ENCODE measurements at regions not wholly inside any gene's neighbourhood (a gene's known extent, or its start where the extent isn't known, plus 50 kb on each side); places are given as distances from the start of the nearest gene placed in this dataset.

- H3K9me3 ChIP-seq = no peaks in the 10 kb centered on the region
- DNase-seq = no peak
- H3K79me2 ChIP-seq (ENCODE audit: insufficient read depth) = no peaks in the 10 kb centered on the region
- H3K27ac ChIP-seq (ENCODE audit: low read depth in 2 of 2, low read length in 1 of 2) = peak overlapping the region in 1 of 2 experiments; percentile 51; a peak in 2 of 4 replicates
- no peaks in the 10 kb centered on the region for H3K36me3 ChIP-seq (replicated peaks in 1 of 2; ENCODE audit: control insufficient read depth in 1 of 2, insufficient read depth in 2 of 2, low read length in 1 of 2)
- CTCF ChIA-PET = no interaction called here
- WGBS (ENCODE audit: low lambda C conversion rate) = 85% methylated on average over 1 of the region's 1 CpG
- H2AFZ ChIP-seq (ENCODE audit: low read depth) = no peak overlapping the region
- POLR2A ChIA-PET = no interaction called here
- peaks cover 8% of the 10 kb centered on the region for H3F3A ChIP-seq (replicated peaks; ENCODE audit: insufficient read depth)
- no peaks in the 10 kb centered on the region for H3K9me2 ChIP-seq
- no peak overlapping the region for H3K4me3 ChIP-seq (ENCODE audit: low read depth in 2 of 2, low read length in 1 of 2)
- H4K20me1 ChIP-seq (ENCODE audit: insufficient read depth) = no peaks in the 10 kb centered on the region
- no peak overlapping the region for H3K9ac ChIP-seq
- no peak overlapping the region for H3K4me2 ChIP-seq
- TF ChIP-seq POLR2AphosphoS5 (IDR thresholded peaks at IDR 0.05; ENCODE audit: low read depth, low read length) = no peak
- TF ChIP-seq JUND (IDR thresholded peaks at IDR 0.05) = peak; percentile 52
- TF ChIP-seq RCOR1 (IDR thresholded peaks at IDR 0.05; ENCODE audit: low read length) = no peak
- 0 out of 2 replicates have a peak, but pooled peaks have one; percentile 13 for TF ChIP-seq NFIC (IDR thresholded peaks at IDR 0.05; ENCODE audit: borderline replicate concordance)
- peak; percentile 69; the same call in 1 of the 2 replicates for TF ChIP-seq FOSL2 (IDR thresholded peaks at IDR 0.05; ENCODE audit: borderline replicate concordance, low read depth)
- TF ChIP-seq EP300 (IDR thresholded peaks at IDR 0.05; ENCODE audit: borderline replicate concordance in 1 of 2, low read depth in 1 of 2, low read length in 1 of 2) = peak in 1 of 2 experiments; percentile 29; a peak in 1 of 4 replicates
- H3K27me3 ChIP-seq (ENCODE audit: insufficient read depth) = no peaks in the 10 kb centered on the region
- no peaks in the 10 kb centered on the region for H3K4me1 ChIP-seq (ENCODE audit: control insufficient read depth in 1 of 2, insufficient read depth in 2 of 2, low read depth in 1 of 2, low read length in 1 of 2)
Observed at GRCh38 chr4:19381068-19381467, 870.6 kb upstream of the SLIT2 start.

- peaks cover 8% of the 10 kb centered on the region for H3F3A ChIP-seq (replicated peaks; ENCODE audit: insufficient read depth)
- no peaks in the 10 kb centered on the region for H4K20me1 ChIP-seq (ENCODE audit: insufficient read depth)
- no peaks in the 10 kb centered on the region for H3K79me2 ChIP-seq (ENCODE audit: insufficient read depth)
- no peak overlapping the region for H3K4me3 ChIP-seq (ENCODE audit: low read depth in 2 of 2, low read length in 1 of 2)
- CTCF ChIA-PET = no interaction called here
- H3K27me3 ChIP-seq (ENCODE audit: insufficient read depth) = no peaks in the 10 kb centered on the region
- H3K9me3 ChIP-seq = no peaks in the 10 kb centered on the region
- H3K4me1 ChIP-seq (ENCODE audit: control insufficient read depth in 1 of 2, insufficient read depth in 2 of 2, low read depth in 1 of 2, low read length in 1 of 2) = no peaks in the 10 kb centered on the region
- H2AFZ ChIP-seq (ENCODE audit: low read depth) = no peak overlapping the region
- peak overlapping the region in 1 of 2 experiments; percentile 51; a peak in 2 of 4 replicates for H3K27ac ChIP-seq (ENCODE audit: low read depth in 2 of 2, low read length in 1 of 2)
- H3K36me3 ChIP-seq (replicated peaks in 1 of 2; ENCODE audit: control insufficient read depth in 1 of 2, insufficient read depth in 2 of 2, low read length in 1 of 2) = no peaks in the 10 kb centered on the region
- H3K9me2 ChIP-seq = no peaks in the 10 kb centered on the region
- H3K4me2 ChIP-seq = no peak overlapping the region
- H3K9ac ChIP-seq = no peak overlapping the region
- POLR2A ChIA-PET = no interaction called here
- whole genome bisulfite sequencing (ENCODE audit: low lambda C conversion rate) = 67% methylated on average over 2 of the region's 2 CpGs
- no peak for DNase-seq
- TF ChIP-seq FOSL2 (IDR thresholded peaks at IDR 0.05; ENCODE audit: borderline replicate concordance, low read depth) = no peak
- no peak for TF ChIP-seq POLR2AphosphoS5 (IDR thresholded peaks at IDR 0.05; ENCODE audit: low read depth, low read length)
- TF ChIP-seq FOXJ3 (CRISPR knock-in tag; IDR thresholded peaks at IDR 0.05) = no peak
- TF ChIP-seq TCF12 (IDR thresholded peaks at IDR 0.05) = no peak
Observed at GRCh38 chr4:19380600-19380999, 871.1 kb upstream of the SLIT2 start.

- Histone ChIP-seq H3K9me2 (no peaks in the 10 kb centered on the region), H3K9me3 (no peaks in the 10 kb centered on the region), H3K27me3 (ENCODE audit: insufficient read depth) (no peaks in the 10 kb centered on the region), H3K4me3 (ENCODE audit: low read depth in 2 of 2, low read length in 1 of 2) (no peak overlapping the region), H3K4me1 (ENCODE audit: control insufficient read depth in 1 of 2, insufficient read depth in 2 of 2, low read depth in 1 of 2, low read length in 1 of 2) (no peaks in the 10 kb centered on the region; a peak in 1 of 4 replicates), H4K20me1 (ENCODE audit: insufficient read depth) (no peaks in the 10 kb centered on the region), H3K79me2 (ENCODE audit: insufficient read depth) (no peaks in the 10 kb centered on the region), H2AFZ (ENCODE audit: low read depth) (no peak overlapping the region), H3K36me3 (replicated peaks in 1 of 2; ENCODE audit: control insufficient read depth in 1 of 2, insufficient read depth in 2 of 2, low read length in 1 of 2) (no peaks in the 10 kb centered on the region), H3K4me2 (no peak overlapping the region), H3F3A (replicated peaks; ENCODE audit: insufficient read depth) (peaks cover 8% of the 10 kb centered on the region), H3K27ac (ENCODE audit: low read depth in 2 of 2, low read length in 1 of 2) (no peak overlapping the region), H3K9ac (no peak overlapping the region)
- WGBS (ENCODE audit: low lambda C conversion rate) = 74% methylated on average over 6 of the region's 6 CpGs
- POLR2A ChIA-PET = no interaction called here
- TF ChIP-seq NFIC (IDR thresholded peaks at IDR 0.05; ENCODE audit: borderline replicate concordance) (no peak), FOSL2 (IDR thresholded peaks at IDR 0.05; ENCODE audit: borderline replicate concordance, low read depth) (no peak), RAD21 (IDR thresholded peaks at IDR 0.05; ENCODE audit: low read length) (no peak), RXRA (IDR thresholded peaks at IDR 0.05; ENCODE audit: borderline replicate concordance, low read depth) (no peak), FOXJ3 (CRISPR knock-in tag; IDR thresholded peaks at IDR 0.05) (no peak), USF1 (IDR thresholded peaks at IDR 0.05; ENCODE audit: borderline replicate concordance, low read depth) (no peak), NRF1 (IDR thresholded peaks at IDR 0.05; ENCODE audit: low read depth, low read length) (no peak), GATA2 (CRISPR knock-in tag; IDR thresholded peaks at IDR 0.05) (no peak), EP300 (IDR thresholded peaks at IDR 0.05; ENCODE audit: borderline replicate concordance in 1 of 2, low read depth in 1 of 2, low read length in 1 of 2) (no peak), ZBTB33 (IDR thresholded peaks at IDR 0.05; ENCODE audit: borderline replicate concordance, low read depth) (no peak), RFX5 (IDR thresholded peaks at IDR 0.05; ENCODE audit: low read length) (no peak), TCF12 (IDR thresholded peaks at IDR 0.05) (no peak)
- DNase-seq = no peak
- CTCF ChIA-PET = no interaction called here
Observed at GRCh38 chr4:19379191-19379708, 872.5 kb upstream of the SLIT2 start.

Measured in SK-N-SH (cell line).